ENCODE measurements at regions not wholly inside any gene's neighbourhood (a gene's known extent, or its start where the extent isn't known, plus 50 kb on each side); places are given as distances from the start of the nearest gene placed in this dataset.
"Not testable (repeated sequence)": the region's sequence is repeated elsewhere in the genome, so short reads cannot be mapped to it uniquely, and the experiment has no call there.

GRCh38 chrX:121871122-121871521, 823.7 kb downstream of the GLUD2 start:
- TF ChIP-seq POLR2A (IDR thresholded peaks at IDR 0.05; ENCODE audit: low read depth, low read length) = no peak
- DNase-seq (ENCODE audit: insufficient read length, low spot score) (no peak), FAIRE-seq (no peak)

GRCh38 chrX:121876305-121876704, 828.9 kb downstream of the GLUD2 start:
- TF ChIP-seq POLR2A (IDR thresholded peaks at IDR 0.05; ENCODE audit: low read depth, low read length) = no peak
- no peak for DNase-seq (ENCODE audit: insufficient read length, low spot score)
- FAIRE-seq = no peak

GRCh38 chrX:121877337-121877736, 829.9 kb downstream of the GLUD2 start:
- not testable (repeated sequence) for FAIRE-seq

GRCh38 chrX:121886557-121886956, 839.1 kb downstream of the GLUD2 start:
- TF ChIP-seq POLR2A (IDR thresholded peaks at IDR 0.05; ENCODE audit: low read depth, low read length) = no peak
- FAIRE-seq (no peak), DNase-seq (ENCODE audit: insufficient read length, low spot score) (no peak)

More at GRCh38 chrX:121877337-121877736, 829.9 kb downstream of the GLUD2 start:
- not testable (repeated sequence) for DNase-seq (ENCODE audit: insufficient read length, low spot score)

- FAIRE-seq (no peak), DNase-seq (ENCODE audit: insufficient read length, low spot score) (no peak)
- TF ChIP-seq POLR2A (IDR thresholded peaks at IDR 0.05; ENCODE audit: low read depth, low read length) = no peak
Measured at GRCh38 chrX:121894756-121895155, 847.3 kb downstream of the GLUD2 start.

- FAIRE-seq = no peak
- no peak for TF ChIP-seq POLR2A (IDR thresholded peaks at IDR 0.05; ENCODE audit: low read depth, low read length)
- DNase-seq (ENCODE audit: insufficient read length, low spot score) = no peak
Measured at GRCh38 chrX:121902463-121902862, 855.1 kb downstream of the GLUD2 start.

- no peak for TF ChIP-seq POLR2A (IDR thresholded peaks at IDR 0.05; ENCODE audit: low read depth, low read length)
- no peak for DNase-seq (ENCODE audit: insufficient read length, low spot score)
- FAIRE-seq = no peak
Measured at GRCh38 chrX:121903961-121904360, 856.6 kb downstream of the GLUD2 start.

- TF ChIP-seq POLR2A (IDR thresholded peaks at IDR 0.05; ENCODE audit: low read depth, low read length) = no peak
- no peak for FAIRE-seq
- no peak for DNase-seq (ENCODE audit: insufficient read length, low spot score)
Measured at GRCh38 chrX:121921258-121921657, 873.8 kb downstream of the GLUD2 start.

GRCh38 chrX:121931567-121931966, 884.2 kb downstream of the GLUD2 start:
- DNase-seq (ENCODE audit: insufficient read length, low spot score) = no peak
- no peak for FAIRE-seq
- TF ChIP-seq POLR2A (IDR thresholded peaks at IDR 0.05; ENCODE audit: low read depth, low read length) = no peak

GRCh38 chrX:121932688-121933087, 885.3 kb downstream of the GLUD2 start:
- DNase-seq (ENCODE audit: insufficient read length, low spot score) (no peak), FAIRE-seq (no peak)
- no peak for TF ChIP-seq POLR2A (IDR thresholded peaks at IDR 0.05; ENCODE audit: low read depth, low read length)

GRCh38 chrX:121949041-121949760, 901.8 kb downstream of the GLUD2 start:
- FAIRE-seq (no peak), DNase-seq (ENCODE audit: insufficient read length, low spot score) (no peak)
- no peak for TF ChIP-seq POLR2A (IDR thresholded peaks at IDR 0.05; ENCODE audit: low read depth, low read length)

GRCh38 chrX:121958886-121959285, 911.5 kb downstream of the GLUD2 start:
- TF ChIP-seq POLR2A (IDR thresholded peaks at IDR 0.05; ENCODE audit: low read depth, low read length) = no peak
- DNase-seq (ENCODE audit: insufficient read length, low spot score) (no peak), FAIRE-seq (no peak)

GRCh38 chrX:121975671-121976070, 928.3 kb downstream of the GLUD2 start:
- no peak for TF ChIP-seq POLR2A (IDR thresholded peaks at IDR 0.05; ENCODE audit: low read depth, low read length)
- DNase-seq (ENCODE audit: insufficient read length, low spot score) = no peak

GRCh38 chrX:121987163-121987562, 939.8 kb downstream of the GLUD2 start:
- no peak for TF ChIP-seq POLR2A (IDR thresholded peaks at IDR 0.05; ENCODE audit: low read depth, low read length)
- no peak for DNase-seq (ENCODE audit: insufficient read length, low spot score)
- FAIRE-seq = no peak

More at GRCh38 chrX:121975671-121976070, 928.3 kb downstream of the GLUD2 start:
- no peak for FAIRE-seq

GRCh38 chrX:121987835-121988234, 940.4 kb downstream of the GLUD2 start:
- FAIRE-seq (no peak), DNase-seq (ENCODE audit: insufficient read length, low spot score) (no peak)
- no peak for TF ChIP-seq POLR2A (IDR thresholded peaks at IDR 0.05; ENCODE audit: low read depth, low read length)
